Kidney glomerular epithelial cell (primary cell): ENCODE measurements at regions not wholly inside any gene's neighbourhood (a gene's known extent, or its start where the extent isn't known, plus 50 kb on each side); places are given as distances from the start of the nearest gene placed in this dataset.
"Not testable (repeated sequence)": the region's sequence is repeated elsewhere in the genome, so short reads cannot be mapped to it uniquely, and the experiment has no call there.

Experiments used
- DNase-seq: peaks from one replicate; lab custom pipeline; 2025; lab: John Stamatoyannopoulos, UW

DNA sequence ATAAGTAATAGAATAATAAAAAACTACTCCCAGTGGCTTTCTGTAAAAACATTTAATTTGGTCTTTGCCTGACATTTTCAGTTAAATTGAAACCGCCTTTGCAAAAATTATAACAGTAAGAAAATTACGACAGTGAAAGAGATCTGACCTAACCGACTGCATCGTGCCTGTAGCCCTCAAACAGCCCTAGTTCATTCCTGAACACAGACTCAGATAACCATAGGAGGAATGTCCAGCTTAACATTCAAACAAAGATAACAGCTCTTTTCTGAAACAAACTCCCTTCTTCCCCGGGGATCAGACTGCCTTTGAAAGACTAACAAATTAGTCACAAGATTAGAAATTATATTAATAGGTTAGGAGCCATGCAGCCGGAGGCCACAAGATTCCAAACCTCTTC lies 252.5 kb upstream of the USP9Y start:
- not testable (repeated sequence) for DNase-seq

- DNase-seq, result not testable (repeated sequence)
Measured at GRCh38 chrY:12453318-12453717, 247.7 kb upstream of the USP9Y start.

- no peak for DNase-seq
Measured at GRCh38 chrY:12459965-12460364, 241.1 kb upstream of the USP9Y start.

DNA sequence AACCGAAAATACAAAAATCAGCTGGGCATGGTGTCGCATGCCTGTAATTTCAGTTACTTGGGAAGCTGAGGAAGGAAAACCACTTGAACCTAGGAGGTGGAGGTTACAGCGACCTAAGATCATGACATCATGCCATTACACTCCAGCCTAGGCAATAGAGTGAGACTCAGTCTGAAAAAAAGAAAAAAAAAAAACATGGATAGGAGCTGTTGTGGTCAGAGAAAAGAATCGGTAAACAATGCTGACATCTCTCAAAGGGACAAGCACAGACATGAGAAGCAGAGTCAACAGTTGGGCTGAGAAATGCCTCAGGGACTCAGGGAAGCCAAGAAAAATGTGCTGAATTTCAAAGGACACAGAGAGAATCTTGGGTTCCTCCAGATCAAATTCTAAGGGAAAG lies 236.9 kb upstream of the USP9Y start:
- no peak for DNase-seq

DNA sequence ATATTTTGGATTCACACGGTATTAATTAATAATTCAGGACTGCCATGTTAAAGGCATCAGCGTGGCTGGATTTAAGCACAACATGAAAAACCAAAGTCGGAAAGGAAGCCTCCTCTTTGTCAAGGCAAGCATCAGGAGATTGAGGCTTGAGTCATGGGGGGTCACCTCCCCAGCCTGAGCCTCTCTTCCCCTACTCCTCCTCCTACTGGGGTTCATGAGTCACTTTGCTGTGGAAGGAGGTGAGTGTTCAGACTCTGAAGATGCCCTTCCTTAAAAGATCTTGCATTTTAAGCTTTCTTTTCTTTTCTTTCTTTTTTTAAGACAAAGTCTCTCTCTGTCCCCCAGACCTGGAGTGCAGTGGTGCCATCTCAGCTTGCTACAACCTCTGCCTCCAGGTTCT lies 235.3 kb upstream of the USP9Y start:
- DNase-seq, result no peak

DNA sequence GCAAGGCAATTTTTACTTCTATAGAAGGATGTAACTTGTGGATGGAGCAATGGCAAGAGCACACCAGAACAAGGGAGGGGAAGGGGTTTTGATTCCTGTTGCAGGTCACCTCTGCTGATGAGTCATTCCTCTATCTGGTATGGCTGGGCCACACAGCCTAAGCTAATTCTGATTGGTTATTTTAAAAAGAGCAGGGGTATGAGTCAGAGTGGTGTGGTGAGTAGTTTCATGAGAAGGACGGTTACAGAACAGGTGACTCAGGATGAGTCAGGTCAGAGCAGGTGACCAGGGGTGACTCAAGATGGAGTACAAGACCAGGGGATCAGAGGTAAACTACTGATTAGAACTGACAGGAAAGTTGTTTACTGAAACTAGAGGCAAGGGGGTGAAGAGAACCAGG lies 231.9 kb upstream of the USP9Y start:
- peak; percentile 8 for DNase-seq

DNA sequence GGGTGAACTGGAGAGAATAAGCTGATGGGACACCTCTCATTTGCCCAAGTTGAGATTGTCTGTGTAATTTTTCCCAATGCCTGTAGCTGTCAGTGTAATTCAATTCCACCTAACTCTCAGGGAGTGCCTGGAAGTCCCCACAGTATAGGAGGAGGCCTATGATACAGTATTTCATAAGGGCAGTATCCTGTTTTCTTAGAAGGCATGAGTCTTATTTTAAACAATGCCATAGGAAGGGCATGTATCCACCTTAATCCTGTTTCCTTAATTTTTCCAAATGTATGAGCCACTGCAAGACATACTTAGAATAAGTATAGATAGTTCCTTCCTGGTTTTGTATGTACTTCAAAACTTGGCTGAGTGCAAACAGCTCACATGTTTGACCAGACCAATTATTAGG lies 226.6 kb upstream of the USP9Y start:
- no peak for DNase-seq

DNA sequence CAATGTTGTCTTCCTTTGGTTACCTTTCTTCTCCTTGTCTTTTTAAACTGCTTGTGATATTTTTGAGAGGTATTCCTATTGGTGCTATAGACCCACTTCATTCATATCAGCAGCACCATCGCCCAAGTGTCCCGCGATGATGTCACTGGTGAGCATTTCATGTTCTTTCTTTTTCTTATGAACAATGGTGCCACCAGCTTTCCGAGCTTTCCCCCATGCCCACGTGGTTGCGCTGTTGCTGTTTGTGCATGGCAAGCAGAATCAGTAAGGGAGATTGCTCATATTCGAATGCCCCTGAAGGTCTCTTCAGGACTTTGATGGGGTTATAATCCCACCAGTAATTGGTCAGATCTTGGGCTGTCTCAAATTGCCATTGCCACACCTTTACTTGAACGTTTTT lies 221.6 kb upstream of the USP9Y start:
- DNase-seq, result no peak

- DNase-seq, result no peak
Measured at GRCh38 chrY:12483394-12483793, 217.6 kb upstream of the USP9Y start.

DNA sequence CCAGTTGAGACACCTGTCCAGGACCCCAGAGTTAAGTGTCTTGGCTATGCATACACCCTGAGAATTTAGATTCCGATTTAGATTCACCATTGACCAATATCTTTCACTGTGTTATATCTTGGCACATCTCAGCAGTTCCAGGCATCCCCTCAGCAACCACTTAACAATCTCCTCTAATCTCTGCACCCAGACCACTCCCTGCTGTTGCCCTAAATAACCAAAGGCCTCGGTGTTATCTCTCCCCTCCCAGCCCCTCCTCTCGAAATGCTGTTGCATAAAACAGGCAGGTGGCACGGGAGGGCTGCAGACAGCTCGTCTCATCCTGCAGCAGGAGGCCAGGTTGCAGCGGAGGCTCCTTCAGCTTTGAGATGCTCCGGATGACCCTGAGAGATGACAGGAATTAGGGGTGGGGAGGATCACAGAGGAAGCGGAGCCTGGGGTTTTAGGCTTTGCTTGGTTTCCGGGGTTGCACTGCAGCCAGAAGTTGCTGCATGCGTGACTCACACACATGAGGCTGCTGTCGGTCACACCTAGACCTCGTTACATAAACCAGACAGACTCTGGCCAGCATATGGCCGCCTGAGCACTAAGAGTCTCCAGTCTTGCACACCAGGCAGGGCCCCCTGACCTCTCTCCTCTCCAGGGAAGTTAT lies 210.3 kb upstream of the USP9Y start:
- no peak for DNase-seq

GRCh38 chrY:12492218-12492617 lies 208.8 kb upstream of the USP9Y start:
- no peak for DNase-seq

DNA sequence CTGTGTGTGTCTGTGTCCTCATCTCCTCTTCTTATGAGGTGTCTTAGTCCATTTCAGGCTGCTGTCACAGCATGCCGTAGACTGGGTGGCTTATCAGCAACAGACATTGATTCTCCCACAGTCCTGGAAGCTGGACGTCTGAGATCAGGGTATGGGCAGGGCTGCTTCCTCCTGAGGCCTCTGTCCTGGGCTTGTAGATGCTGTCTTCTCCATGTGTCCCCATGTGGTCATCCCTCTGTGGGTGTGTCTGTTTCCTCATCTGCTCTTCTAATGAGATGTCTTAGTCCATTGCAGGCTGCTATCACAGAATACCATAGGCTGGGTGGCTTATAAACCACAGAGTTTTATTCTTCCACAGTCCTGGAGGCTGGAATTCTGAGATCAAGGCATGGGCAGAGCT lies 205.0 kb upstream of the USP9Y start:
- no peak for DNase-seq

- DNase-seq, result no peak
Measured at GRCh38 chrY:12500096-12500495, 200.9 kb upstream of the USP9Y start.

DNA sequence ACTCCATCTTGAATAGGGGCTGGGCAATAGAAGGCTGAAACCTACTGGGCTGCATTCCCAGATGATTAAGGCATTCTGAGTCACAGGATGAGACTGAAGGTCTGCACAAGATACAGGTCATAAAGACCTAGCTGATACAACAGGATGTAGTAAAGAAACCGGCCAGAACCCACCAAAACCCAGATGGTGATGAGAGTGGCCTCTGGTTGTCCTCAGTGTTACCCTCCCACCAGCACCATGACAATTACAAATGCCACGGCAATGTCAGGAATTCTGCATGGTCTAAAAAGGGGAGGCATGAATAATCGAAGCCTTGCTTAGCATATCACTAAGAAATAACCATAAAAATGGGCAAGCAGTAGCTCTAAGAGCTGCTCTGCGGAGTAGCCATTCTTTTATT lies 197.0 kb upstream of the USP9Y start:
- DNase-seq, result peak; percentile 1

GRCh38 chrY:12517338-12517737 lies 183.7 kb upstream of the USP9Y start:
- no peak for DNase-seq

DNA sequence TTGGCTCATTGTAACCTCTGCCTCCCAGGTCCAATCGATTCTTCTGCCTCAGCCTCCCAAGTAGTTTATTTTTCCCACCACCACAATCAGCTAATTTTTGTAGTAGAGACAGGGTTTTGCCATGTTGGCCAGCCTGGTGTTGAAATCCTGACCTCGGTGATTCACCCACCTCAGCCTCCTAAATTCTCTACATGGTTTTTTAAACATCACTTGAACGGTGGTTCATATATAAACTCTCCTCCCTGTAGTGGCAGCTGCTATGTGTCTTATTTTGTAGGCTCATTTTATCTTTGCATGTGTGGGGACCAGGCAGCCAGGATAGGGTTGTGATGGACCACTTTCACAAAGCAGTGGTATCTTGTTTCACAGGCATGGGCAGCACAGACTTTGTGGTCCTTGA lies 175.8 kb upstream of the USP9Y start:
- DNase-seq, result no peak

DNA sequence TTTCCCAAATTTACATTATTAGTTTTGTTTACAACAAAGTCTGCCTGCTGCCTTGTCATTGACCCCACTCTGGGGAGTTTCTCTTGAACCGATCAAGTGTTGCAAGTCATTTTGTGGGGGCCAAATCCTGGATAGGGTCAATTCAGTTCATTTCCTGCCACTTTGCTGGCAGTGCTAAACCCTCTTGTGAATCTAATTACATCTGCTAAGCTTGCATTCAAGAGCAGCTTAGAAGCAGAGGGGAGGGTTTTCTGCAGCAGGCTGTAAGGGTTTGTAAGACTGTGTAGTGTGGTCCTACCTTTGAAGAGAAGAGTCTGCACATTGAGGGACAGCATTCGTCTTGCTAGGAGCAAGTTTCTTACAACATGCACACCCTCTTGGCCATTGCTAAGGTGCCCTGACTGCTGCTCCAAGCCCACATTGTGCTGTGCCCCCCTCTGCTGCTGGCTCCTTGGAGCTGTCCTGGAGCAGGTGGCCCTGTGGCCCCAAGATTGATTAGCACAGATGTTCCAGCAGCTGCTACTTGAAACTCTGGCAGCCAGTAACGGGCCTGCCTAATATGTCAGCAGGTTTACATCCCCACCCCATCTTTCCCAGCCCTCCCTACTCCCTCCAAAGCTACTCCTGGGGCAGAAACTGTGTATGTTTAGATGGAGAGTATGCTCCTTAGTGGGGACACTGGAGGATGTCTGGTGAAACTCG lies 174.5 kb upstream of the USP9Y start:
- no peak for DNase-seq

DNA sequence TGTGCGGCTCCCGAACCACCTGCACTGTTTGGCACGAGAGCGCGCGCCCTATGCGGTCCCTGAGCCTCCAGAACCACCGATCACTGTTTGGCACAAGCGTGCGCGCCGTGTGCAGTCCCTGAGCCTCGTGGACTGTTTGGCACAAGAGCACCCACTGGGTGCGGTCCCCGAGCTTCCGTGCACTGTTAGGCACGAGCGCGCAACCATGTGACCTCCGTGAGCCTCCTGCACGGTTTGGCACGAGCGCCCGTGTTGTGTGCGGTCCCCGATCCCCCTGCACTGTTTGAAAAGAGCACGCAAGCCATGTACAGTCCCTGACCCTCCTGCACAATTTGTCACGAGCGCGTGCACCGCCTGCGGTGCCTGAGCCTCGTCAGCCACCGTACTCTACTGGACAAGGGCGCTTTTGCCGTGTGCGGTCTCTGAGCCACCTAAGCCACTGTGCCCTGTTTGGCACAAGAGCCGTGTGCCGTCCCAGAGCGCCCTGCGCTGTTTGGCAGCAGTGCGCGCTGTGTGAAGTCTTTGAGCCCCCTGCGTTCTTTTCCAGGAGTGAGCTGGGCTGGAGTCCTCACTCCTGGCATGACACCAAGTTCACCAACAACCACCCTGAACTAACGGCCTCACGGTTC lies 163.7 kb upstream of the USP9Y start:
- DNase-seq, result no peak

GRCh38 chrY:12546746-12547420 lies 154.1 kb upstream of the USP9Y start:
- no peak for DNase-seq

GRCh38 chrY:12552471-12553283 lies 148.4 kb upstream of the USP9Y start:
- peak; percentile 1 for DNase-seq

GRCh38 chrY:12553909-12554308 lies 147.1 kb upstream of the USP9Y start:
- no peak for DNase-seq

DNA sequence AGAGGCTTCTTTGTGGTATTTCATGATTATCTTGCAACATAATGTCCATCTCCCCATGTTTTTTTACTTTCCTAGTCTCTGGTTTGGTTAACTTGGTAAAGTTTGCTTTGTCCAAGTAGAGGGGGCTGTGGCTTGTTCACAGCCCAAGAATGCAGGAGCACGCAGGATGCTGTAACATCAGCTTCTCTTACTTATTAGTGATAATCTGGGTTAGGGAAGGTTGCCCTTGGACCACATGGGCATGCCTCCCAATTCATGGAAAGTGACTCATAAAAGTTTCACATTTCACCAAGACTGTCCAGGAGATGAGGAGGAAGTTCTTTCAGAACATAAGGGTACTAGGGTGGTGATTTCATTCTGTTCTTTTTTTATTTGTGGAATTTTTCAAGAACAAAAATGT lies 146.0 kb upstream of the USP9Y start:
- peak; percentile 27 for DNase-seq
